NCI-H2196 treated with DMSO at 0.1 percent for 48 hours (cell line): ENCODE measurements at regions not wholly inside any gene's neighbourhood (a gene's known extent, or its start where the extent isn't known, plus 50 kb on each side); places are given as distances from the start of the nearest gene placed in this dataset.
"Not testable (repeated sequence)": the region's sequence is repeated elsewhere in the genome, so short reads cannot be mapped to it uniquely, and the experiment has no call there.

Experiments used
- DNase-seq: peaks from one replicate; lab custom pipeline; 2025; ENCODE audit not compliant: unreplicated experiment; lab: John Stamatoyannopoulos, UW

DNA sequence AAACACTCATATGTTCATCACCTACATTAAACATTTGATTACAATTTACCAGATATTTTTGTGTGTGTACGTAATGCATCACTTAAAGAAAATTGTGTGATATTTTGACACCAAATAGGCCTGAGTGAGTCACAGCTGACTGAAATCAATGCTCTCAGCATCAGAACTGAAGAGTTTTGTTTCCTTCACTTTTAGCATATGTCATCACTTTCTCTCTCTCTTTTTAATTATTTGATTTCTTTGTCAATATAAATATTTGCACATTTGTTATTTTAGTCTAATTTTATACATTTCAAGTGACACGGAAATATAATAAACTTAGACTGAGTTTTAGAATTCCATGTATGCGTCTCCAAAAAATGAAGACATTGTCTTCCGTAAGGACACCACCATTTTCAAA is 545.3 kb downstream of the PTPRC start:
- DNase-seq, result no peak

DNA sequence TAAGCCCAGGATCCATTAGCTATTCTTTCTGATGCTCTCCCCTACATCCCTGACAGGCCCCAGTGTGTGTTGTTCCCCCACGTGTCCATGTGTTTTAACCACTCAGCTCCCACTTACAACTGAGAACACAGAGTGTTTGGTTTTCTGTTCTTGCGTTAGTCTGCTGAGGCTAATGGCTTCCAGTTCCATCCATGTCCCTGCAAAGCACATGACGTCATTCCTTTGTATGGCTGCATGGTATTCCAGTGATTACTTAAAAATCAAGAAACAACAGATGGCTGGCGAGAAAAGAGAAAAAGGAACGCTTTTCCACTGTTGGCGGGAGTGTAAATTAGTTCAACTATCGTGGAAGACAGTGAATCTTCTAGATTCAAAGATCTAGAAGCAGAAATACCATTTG is 556.0 kb downstream of the PTPRC start:
- DNase-seq, result no peak

DNA sequence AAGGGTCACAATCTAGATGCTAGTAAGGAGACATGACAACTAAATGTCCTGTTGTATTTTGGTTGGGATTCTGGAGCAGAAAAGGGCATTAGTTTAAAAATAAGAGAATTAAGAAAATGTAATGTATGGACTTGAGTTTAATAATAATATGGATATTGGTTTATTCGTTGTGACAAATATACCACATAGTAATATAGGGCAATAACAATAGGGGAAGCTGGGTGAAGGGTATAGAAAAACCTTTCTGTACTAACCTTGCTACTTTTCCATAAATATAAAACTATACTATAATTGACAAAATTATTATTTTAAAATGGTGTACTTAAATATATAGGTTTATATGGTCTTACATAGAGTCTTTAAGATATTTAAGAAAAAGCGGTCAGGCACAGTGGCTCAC is 558.9 kb downstream of the PTPRC start:
- no peak for DNase-seq

GRCh38 chr1:199202331-199202730 is 563.5 kb downstream of the PTPRC start:
- no peak for DNase-seq

GRCh38 chr1:199204231-199204630 is 565.4 kb downstream of the PTPRC start:
- no peak for DNase-seq

DNA sequence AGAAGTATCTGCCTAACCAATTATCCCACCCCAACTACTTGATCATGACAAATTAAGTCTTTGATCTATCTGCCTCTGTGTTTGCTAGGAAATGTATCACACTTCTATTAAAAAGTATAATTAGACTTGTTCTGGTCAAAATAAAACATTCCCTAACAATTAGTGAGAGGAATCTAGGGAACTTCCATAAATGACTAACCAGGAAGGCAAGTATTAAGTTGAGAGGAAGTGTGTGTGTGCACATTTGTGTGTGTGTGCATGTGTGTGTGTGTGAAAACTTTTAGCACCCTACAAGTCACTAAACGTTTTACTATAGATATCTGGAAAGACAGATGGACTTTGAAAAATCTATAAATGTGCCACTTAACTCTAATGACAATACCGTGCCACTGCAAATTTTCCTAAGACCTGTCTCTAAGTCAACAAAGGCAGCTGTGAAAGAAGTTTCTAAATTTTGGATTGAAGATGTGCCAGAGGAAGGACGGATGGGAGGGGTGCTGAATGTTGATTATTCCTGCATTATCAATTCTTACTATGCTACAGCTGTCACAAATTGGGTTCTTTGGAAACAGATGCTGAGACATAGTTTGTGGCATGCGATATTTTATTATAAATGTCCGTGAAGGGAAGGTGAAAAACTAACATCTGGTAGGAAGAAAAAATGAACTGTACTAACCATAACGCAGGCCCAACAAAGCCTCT is 567.1 kb downstream of the PTPRC start:
- DNase-seq, result no peak

GRCh38 chr1:199208847-199209246 is 570.0 kb downstream of the PTPRC start:
- no peak for DNase-seq

GRCh38 chr1:199218065-199218464 is 579.2 kb downstream of the PTPRC start:
- no peak for DNase-seq

DNA sequence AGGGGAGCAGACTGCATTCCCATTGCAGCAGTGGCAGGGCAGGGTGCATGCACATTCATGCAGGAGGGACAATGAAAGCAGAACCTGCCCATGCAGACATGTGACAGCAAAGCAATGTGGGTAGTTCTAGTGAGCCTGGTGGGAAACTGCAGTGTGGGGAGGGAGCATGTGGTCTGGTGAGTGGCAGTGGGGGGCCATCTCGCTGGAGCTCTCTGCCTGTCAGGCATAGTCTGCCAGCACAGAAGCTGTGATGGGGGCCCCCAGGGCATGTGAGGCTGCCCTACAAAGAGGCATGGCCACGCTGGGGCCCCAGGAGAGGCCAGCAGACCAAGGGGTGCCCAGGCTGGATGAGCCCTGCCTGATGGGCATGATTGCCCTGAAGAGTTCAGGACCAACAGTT is 579.7 kb downstream of the PTPRC start:
- DNase-seq, result no peak

GRCh38 chr1:199220031-199220430 is 581.2 kb downstream of the PTPRC start:
- no peak for DNase-seq

GRCh38 chr1:199221371-199222150 is 582.7 kb downstream of the PTPRC start:
- DNase-seq, result no peak

DNA sequence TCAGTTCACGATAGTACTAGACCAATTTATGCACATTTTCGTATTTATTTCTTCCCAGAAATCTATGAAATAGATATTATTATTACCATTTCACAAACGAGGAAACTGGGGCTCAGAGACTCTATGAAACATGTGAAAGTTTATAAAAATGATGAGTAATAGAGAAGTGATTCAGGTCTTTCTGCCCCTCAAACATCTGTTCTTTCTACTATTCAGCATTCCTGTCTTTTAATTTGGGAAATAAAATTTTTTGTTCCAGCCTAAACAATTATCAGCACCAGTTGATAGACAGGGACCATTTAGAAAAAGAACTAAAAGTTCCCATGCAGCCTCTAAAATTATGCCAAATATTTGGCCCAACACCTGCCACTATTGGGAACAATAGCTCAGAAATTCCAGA is 585.1 kb downstream of the PTPRC start:
- DNase-seq, result no peak

GRCh38 chr1:199226163-199226562 is 587.3 kb downstream of the PTPRC start:
- DNase-seq, result no peak

- DNase-seq, result no peak
Observed at GRCh38 chr1:199242147-199242546, 603.3 kb downstream of the PTPRC start.

GRCh38 chr1:199242601-199243000 is 603.8 kb downstream of the PTPRC start:
- DNase-seq, result no peak

DNA sequence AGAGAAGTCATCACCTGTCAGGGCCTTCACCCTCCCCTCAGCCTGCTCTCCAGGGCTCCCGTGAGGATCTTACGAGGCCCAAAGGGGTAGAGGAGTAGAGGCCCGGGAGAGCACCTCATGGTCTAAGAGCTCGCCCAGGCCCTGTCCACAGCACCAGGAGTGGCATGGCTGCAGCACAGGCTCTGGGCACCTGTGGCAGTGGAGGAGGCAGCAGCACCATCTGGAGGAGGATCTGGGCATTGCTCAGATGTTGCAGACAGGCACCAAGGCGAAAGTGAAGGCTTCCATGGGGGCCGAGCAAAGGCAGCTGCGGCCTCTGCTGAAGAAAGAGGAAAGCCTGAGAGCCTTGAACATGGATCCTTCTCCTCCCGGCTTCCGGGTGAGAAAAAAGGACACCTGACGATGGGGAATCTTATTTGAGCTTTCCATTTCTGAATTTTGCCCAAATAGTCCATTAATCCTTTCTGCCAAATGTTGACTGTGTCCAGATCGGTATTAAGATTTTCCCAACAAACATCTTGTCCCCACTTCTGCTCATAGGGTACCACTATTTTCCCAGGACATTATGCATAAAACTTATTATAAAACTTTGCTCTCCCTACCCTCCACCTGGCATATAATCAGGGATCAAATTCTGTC is 604.7 kb downstream of the PTPRC start:
- no peak for DNase-seq

GRCh38 chr1:199245946-199246345 is 607.1 kb downstream of the PTPRC start:
- no peak for DNase-seq

GRCh38 chr1:199246716-199247115 is 607.9 kb downstream of the PTPRC start:
- no peak for DNase-seq

- no peak for DNase-seq
Observed at GRCh38 chr1:199247891-199248290, 609.1 kb downstream of the PTPRC start.

DNA sequence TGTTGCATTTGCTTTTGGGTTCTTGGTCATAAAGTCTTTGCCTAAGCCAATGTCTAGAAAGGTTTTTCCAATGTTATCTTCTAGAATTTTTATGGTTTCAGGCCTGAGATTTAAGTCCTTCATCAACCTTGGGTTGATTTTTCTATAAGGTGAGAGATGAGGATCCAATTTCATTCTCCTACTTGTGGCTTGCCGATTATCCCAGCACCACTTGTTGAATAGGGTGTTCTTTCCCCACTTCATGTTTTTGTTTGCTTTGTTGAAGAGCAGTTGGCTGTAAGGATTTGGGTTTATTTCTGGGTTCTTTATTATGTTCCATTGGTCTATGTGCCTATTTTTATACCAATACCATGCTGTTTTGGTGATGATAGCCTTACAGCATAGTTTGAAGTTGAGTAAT is 615.2 kb downstream of the PTPRC start:
- DNase-seq, result not testable (repeated sequence)

GRCh38 chr1:199261328-199261727 is 622.5 kb downstream of the PTPRC start:
- no peak for DNase-seq

- no peak for DNase-seq
Observed at GRCh38 chr1:199264283-199264682, 625.4 kb downstream of the PTPRC start.
